OCI-LY7 (cell line): ENCODE measurements at regions not wholly inside any gene's neighbourhood (a gene's known extent, or its start where the extent isn't known, plus 50 kb on each side); places are given as distances from the start of the nearest gene placed in this dataset.

Experiments
- BruUV-seq: library from RNA; stranded (reverse); fragments of 400-500 nt; replicated peaks from 2 replicates; lab custom pipeline; 2021; lab: Mats Ljungman, UMichigan
- CTCF ChIA-PET: fragments of 300-600 bp; sonication (Branson Sonifier 250); formaldehyde crosslinking; loops from one replicate; lab custom pipeline; 2022; ENCODE audit warnings: antibody characterized with exemption; ENCODE audit not compliant: unreplicated experiment; lab: Charles Lee
- POLR2A ChIA-PET: fragments of 300-600 bp; sonication (Branson Sonifier 250); formaldehyde crosslinking; loops from one replicate; lab custom pipeline; 2022; ENCODE audit warnings: antibody characterized with exemption; lab: Charles Lee
- DNase-seq: peaks from one replicate; pipeline ENCODE4 v3.0.0-alpha.2; 2015; ENCODE audit warnings: low spot score
- H2AFZ ChIP-seq: fragments of 200-600 bp; sonication (generic), shearing (Covaris generic); 2 replicates; pipeline ENCODE4 v1.6.1; 2014; ENCODE audit warnings: mild to moderate bottlenecking, antibody characterized with exemption, low read length, moderate library complexity
- H3K27ac ChIP-seq: fragments of 200-600 bp; sonication (generic); 2 replicates; pipeline ENCODE4 v1.5.1; 2014; ENCODE audit warnings: mixed run types, low read depth, mild to moderate bottlenecking, moderate library complexity, low read length, inconsistent platforms; ENCODE audit not compliant: poor library complexity, severe bottlenecking
- H3K36me3 ChIP-seq: fragments of 200-600 bp; sonication (generic); 2 replicates; pipeline ENCODE4 v1.6.1; 2014; ENCODE audit warnings: mild to moderate bottlenecking, antibody characterized with exemption, low read length, moderate library complexity, mixed read lengths; ENCODE audit not compliant: insufficient read depth
- H3K4me1 ChIP-seq: fragments of 200-600 bp; sonication (generic); 2 replicates; pipeline ENCODE4 v1.5.1; 2014; ENCODE audit warnings: mild to moderate bottlenecking, low read length; ENCODE audit not compliant: insufficient read depth, poor library complexity, severe bottlenecking
- H3K4me2 ChIP-seq: fragments of 200-600 bp; sonication (generic); 2 replicates; pipeline ENCODE4 v1.6.1; 2014; ENCODE audit warnings: mild to moderate bottlenecking, low read length
- H3K4me3 ChIP-seq: fragments of 200-600 bp; sonication (generic); 2 replicates; pipeline ENCODE4 v1.5.1; 2014; ENCODE audit warnings: mild to moderate bottlenecking, low read depth, low read length; ENCODE audit not compliant: poor library complexity, severe bottlenecking
- H3K79me2 ChIP-seq: fragments of 200-600 bp; sonication (generic); 2 replicates; pipeline ENCODE4 v1.6.1; 2016; ENCODE audit warnings: low read depth, mild to moderate bottlenecking, low read length, moderate library complexity, mixed read lengths; ENCODE audit not compliant: insufficient read depth
- H3K9me2 ChIP-seq: fragments of 200-600 bp; sonication (generic); 2 replicates; pipeline ENCODE4 v1.6.1; 2016; ENCODE audit warnings: mild to moderate bottlenecking, low read length, mixed read lengths; ENCODE audit not compliant: insufficient read depth
- H3K9me3 ChIP-seq: fragments of 200-600 bp; sonication (generic); 2 replicates; pipeline ENCODE4 v1.6.1; 2014; ENCODE audit warnings: mild to moderate bottlenecking, mixed run types, low read length, mixed read lengths
- H4K20me1 ChIP-seq: fragments of 200-600 bp; sonication (generic); 2 replicates; pipeline ENCODE4 v1.6.1; 2014; ENCODE audit warnings: mild to moderate bottlenecking, antibody characterized with exemption, low read length, moderate library complexity, mixed read lengths; ENCODE audit not compliant: insufficient read depth
- EZH2phosphoT487 ChIP-seq: fragments of 200-600 bp; sonication (generic); IDR thresholded peaks from 2 replicates; pipeline ENCODE4 v1.6.1; 2018; ENCODE audit warnings: low read depth, borderline replicate concordance, mild to moderate bottlenecking, mixed run types, antibody characterized with exemption, low read length, moderate library complexity, mixed read lengths
- intact Hi-C: fragments of 100-400 bp; cut with micrococcal nuclease; formaldehyde crosslinking; loops from one replicate; pipeline ENCODE4 v1.10.0; 2022; ENCODE audit not compliant: unreplicated experiment
- TF ChIP-seq, protein P1 (sequence below): fragments of 200-600 bp; sonication (generic); conservative IDR thresholded peaks from 2 replicates; pipeline ENCODE4 v1.5.1; 2014; ENCODE audit warnings: mild to moderate bottlenecking, antibody characterized with exemption, low read length, moderate library complexity, mixed read lengths

DNA sequence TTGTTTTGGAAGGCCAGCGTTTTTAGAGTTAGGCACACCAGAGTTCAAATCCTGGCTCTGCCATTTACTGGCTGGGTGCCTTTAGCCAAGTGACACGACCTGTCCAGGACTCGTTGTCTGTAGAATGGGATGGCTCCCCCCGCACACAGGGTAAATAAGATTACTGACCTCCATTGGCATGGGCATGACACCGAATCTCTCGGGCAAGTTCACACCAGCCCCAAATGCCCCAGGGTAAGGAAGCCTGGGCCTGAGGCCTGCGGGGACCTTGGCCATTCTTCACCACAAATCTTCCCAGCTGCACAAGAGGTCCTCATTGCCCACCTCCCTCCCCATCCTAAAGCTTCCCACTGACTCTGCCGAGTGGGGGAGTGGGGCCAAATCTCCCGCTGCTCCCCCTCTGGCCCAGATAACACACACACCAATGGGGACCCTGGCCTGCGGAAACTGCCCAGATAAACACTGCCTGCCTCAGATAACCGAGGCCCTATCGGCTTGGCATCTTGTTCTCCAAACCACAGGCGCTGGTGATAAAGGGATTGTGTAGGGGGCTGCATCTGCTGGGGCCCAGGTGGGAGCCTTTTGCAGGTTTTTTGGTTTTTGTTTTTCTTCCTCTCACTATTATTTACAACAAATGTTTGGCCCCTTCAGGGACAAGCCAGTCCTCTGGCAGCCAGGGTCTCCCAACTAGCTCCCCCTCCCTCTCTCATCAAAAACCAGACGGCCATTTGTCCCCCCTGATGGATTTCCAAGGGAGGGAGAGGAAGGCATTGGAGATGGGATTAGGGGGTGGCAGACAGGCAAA, 75.0 kb upstream of the LHX1 start:
- Histone ChIP-seq H3K79me2 (no peaks in the 10 kb centered on the region), H3K4me2 (no peak overlapping the region), H3K4me3 (no peak overlapping the region), H3K9me3 (no peaks in the 10 kb centered on the region), H4K20me1 (no peaks in the 10 kb centered on the region), H2AFZ (no peak overlapping the region), H3K36me3 (no peaks in the 10 kb centered on the region), H3K27ac (no peak overlapping the region), H3K9me2 (no peaks in the 10 kb centered on the region), H3K4me1 (no peaks in the 10 kb centered on the region)
- ChIA-PET CTCF (no interaction called here), POLR2A (no interaction called here)
- intact Hi-C loops = no loop called here
- BruUV-seq = no TSS peak
- no peak for DNase-seq
- no peak for TF ChIP-seq EZH2phosphoT487

DNA sequence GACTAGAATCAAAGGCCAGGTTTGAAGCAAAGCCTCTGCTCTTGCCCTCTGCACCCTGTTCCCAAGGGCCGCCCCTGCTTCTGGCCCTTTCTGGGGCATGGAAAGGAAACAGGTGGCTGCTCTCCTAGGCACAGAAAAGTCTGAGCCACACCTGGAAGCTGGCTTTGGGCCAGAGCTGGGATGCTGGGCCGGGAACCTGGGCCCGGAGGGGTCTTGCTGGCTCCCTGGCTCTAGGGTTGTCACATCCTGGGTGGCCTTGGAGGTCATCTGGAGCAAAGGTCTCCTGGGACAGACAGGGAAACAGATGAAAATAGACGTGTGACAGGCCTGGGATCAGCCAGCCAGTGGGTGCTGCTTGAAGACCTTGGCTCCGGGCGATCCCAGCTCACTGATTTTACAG, 74.1 kb upstream of the LHX1 start:
- Histone ChIP-seq H3K36me3 (no peaks in the 10 kb centered on the region), H3K79me2 (no peaks in the 10 kb centered on the region), H3K9me2 (no peaks in the 10 kb centered on the region), H3K9me3 (no peaks in the 10 kb centered on the region), H3K4me3 (no peak overlapping the region), H4K20me1 (no peaks in the 10 kb centered on the region), H2AFZ (no peak overlapping the region), H3K27ac (no peak overlapping the region), H3K4me2 (no peak overlapping the region), H3K4me1 (no peaks in the 10 kb centered on the region)
- CTCF ChIA-PET = no interaction called here
- POLR2A ChIA-PET = interaction anchor here (0.6 kb wide), 1 partner anchor 29 kb away, joined by 3 read pairs; no protein-coding TSS in a partner anchor
- TF ChIP-seq, protein P1, sequence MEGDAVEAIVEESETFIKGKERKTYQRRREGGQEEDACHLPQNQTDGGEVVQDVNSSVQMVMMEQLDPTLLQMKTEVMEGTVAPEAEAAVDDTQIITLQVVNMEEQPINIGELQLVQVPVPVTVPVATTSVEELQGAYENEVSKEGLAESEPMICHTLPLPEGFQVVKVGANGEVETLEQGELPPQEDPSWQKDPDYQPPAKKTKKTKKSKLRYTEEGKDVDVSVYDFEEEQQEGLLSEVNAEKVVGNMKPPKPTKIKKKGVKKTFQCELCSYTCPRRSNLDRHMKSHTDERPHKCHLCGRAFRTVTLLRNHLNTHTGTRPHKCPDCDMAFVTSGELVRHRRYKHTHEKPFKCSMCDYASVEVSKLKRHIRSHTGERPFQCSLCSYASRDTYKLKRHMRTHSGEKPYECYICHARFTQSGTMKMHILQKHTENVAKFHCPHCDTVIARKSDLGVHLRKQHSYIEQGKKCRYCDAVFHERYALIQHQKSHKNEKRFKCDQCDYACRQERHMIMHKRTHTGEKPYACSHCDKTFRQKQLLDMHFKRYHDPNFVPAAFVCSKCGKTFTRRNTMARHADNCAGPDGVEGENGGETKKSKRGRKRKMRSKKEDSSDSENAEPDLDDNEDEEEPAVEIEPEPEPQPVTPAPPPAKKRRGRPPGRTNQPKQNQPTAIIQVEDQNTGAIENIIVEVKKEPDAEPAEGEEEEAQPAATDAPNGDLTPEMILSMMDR = no peak
- no peak for TF ChIP-seq EZH2phosphoT487
- DNase-seq = no peak
- no TSS peak for BruUV-seq
- intact Hi-C loops = no loop called here

DNA sequence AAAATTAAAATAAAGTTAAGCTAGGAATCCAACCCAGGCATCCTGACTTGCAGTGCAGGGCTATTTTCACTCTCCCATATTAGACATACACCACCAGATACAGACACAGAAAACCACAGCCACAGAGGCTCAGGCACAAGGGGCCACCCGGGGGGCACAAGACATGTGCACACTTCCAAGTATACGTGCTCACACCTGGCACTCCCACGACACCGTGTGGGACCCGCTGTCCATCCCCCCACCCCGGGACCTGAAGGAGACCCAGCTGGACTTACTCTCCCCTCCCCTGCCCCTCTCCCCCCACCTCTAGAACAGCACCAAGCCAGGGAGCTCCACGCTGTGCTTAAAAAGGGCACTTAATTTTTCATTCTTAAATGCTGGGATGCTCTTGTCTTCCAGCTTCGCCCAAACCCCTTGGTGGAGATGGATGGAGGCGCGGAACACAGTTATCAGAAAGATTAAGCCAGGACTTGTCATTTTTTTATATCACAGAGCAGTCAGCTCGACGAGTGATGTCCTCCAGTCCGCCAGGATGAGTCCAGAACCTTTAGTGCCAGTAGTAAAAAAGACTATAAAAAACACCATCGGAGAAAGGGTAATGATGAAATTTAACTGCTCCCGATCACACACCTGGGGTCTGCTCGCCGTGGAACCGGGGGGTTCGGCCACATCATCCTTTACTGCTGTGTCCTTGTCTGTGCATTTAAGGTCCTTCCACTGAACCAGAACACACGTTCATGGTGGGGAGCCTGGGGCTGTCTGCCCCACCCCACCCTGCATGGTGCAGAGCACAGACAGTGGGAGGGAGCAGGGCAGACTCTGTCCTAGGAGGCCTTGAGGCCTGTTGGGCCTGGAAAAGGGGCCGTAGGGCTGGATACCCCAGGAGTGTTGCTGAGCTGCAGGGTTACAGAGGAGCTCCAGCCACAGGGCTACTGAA, 73.3 kb upstream of the LHX1 start:
- no TSS peak for BruUV-seq
- POLR2A ChIA-PET = interaction anchor here (0.6 kb wide), 1 partner anchor 29 kb away, joined by 3 read pairs; no protein-coding TSS in a partner anchor
- TF ChIP-seq, protein P1 = no peak
- TF ChIP-seq EZH2phosphoT487 = no peak

More for the DNA sequence above, 73.3 kb upstream of the LHX1 start:
- no peaks in the 10 kb centered on the region for H3K36me3 ChIP-seq
- H3K79me2 ChIP-seq = no peaks in the 10 kb centered on the region
- H3K9me3 ChIP-seq = no peaks in the 10 kb centered on the region
- H3K4me2 ChIP-seq = no peak overlapping the region
- intact Hi-C loops = no loop called here
- no peak overlapping the region for H3K4me3 ChIP-seq
- no peaks in the 10 kb centered on the region for H3K9me2 ChIP-seq
- no peaks in the 10 kb centered on the region for H4K20me1 ChIP-seq
- no peak overlapping the region for H3K27ac ChIP-seq
- CTCF ChIA-PET = interaction anchor here (0.7 kb wide), 1 partner anchor 300 kb away, joined by 3 read pairs; no protein-coding TSS in a partner anchor
- H2AFZ ChIP-seq = no peak overlapping the region
- H3K4me1 ChIP-seq = no peaks in the 10 kb centered on the region
- DNase-seq = no peak
